H9 (cell line): ENCODE measurements at regions not wholly inside any gene's neighbourhood (a gene's known extent, or its start where the extent isn't known, plus 50 kb on each side); places are given as distances from the start of the nearest gene placed in this dataset.

Experiments
- DNase-seq: peaks from one replicate; pipeline ENCODE4 v3.0.0-alpha.2; 2017
- H2AFZ ChIP-seq: one replicate; pipeline ENCODE4 v1.6.1; 2013; ENCODE audit warnings: mild to moderate bottlenecking, low read length, control low read depth, moderate library complexity
- H2AK5ac ChIP-seq: 2 replicates; pipeline ENCODE4 v1.6.1; 2013; ENCODE audit warnings: low read length, control low read depth, mixed read lengths; ENCODE audit not compliant: insufficient read length
- H2BK120ac ChIP-seq: one replicate; pipeline ENCODE4 v1.6.1; 2013; ENCODE audit warnings: low read depth, mild to moderate bottlenecking, low read length, control low read depth, inconsistent platforms; ENCODE audit not compliant: poor library complexity, severe bottlenecking
- H2BK12ac ChIP-seq: 2 replicates; pipeline ENCODE4 v1.6.1; 2013; ENCODE audit warnings: low read length, control low read depth, mixed read lengths, low read depth; ENCODE audit not compliant: insufficient read length
- H2BK15ac ChIP-seq: 2 replicates; pipeline ENCODE4 v1.6.1; 2013; ENCODE audit warnings: low read depth, low read length, control low read depth
- H2BK20ac ChIP-seq: one replicate; pipeline ENCODE4 v1.6.1; 2013; ENCODE audit warnings: low read depth, mild to moderate bottlenecking, low read length, control low read depth, inconsistent platforms; ENCODE audit not compliant: poor library complexity, severe bottlenecking
- H2BK5ac ChIP-seq: 2 replicates; pipeline ENCODE4 v1.6.1; 2013; ENCODE audit warnings: low read length, control low read depth, mixed read lengths; ENCODE audit not compliant: insufficient read length
- H3K14ac ChIP-seq: 2 replicates; pipeline ENCODE4 v1.6.1; 2013; ENCODE audit warnings: low read length, control low read depth; ENCODE audit not compliant: insufficient read depth
- H3K18ac ChIP-seq: 2 replicates; pipeline ENCODE4 v1.6.1; 2013; ENCODE audit warnings: low read depth, mild to moderate bottlenecking, mixed read lengths, low read length, control low read depth; ENCODE audit not compliant: insufficient read length
- H3K23ac ChIP-seq: 2 replicates; pipeline ENCODE4 v1.6.1; 2013; ENCODE audit warnings: low read length, control low read depth, mixed read lengths, low read depth; ENCODE audit not compliant: insufficient read length
- H3K23me2 ChIP-seq: 2 replicates; pipeline ENCODE4 v1.6.1; 2013; ENCODE audit warnings: low read depth, mild to moderate bottlenecking, mixed read lengths, low read length, control low read depth; ENCODE audit not compliant: insufficient read length, poor library complexity, severe bottlenecking
- H3K27ac ChIP-seq: 2 replicates; pipeline ENCODE4 v1.5.1; 2013; ENCODE audit warnings: low read length, control low read depth, mixed read lengths, low read depth; ENCODE audit not compliant: insufficient read length
- H3K27me3 ChIP-seq: 2 replicates; pipeline ENCODE4 v1.6.1; 2013; ENCODE audit warnings: low read length, control low read depth, inconsistent platforms; ENCODE audit not compliant: insufficient read depth
- H3K4ac ChIP-seq: 2 replicates; pipeline ENCODE4 v1.6.1; 2013; ENCODE audit warnings: low read depth, mild to moderate bottlenecking, control low read depth, inconsistent platforms, low read length, moderate library complexity
- H3K4me1 ChIP-seq: 2 replicates; pipeline ENCODE4 v1.6.1; 2013; ENCODE audit warnings: low read length, control low read depth, inconsistent platforms; ENCODE audit not compliant: insufficient read depth
- H3K4me2 ChIP-seq: 2 replicates; pipeline ENCODE4 v1.6.1; 2013; ENCODE audit warnings: low read length, control low read depth, mixed read lengths; ENCODE audit not compliant: insufficient read length, insufficient read depth
- H3K56ac ChIP-seq: 2 replicates; pipeline ENCODE4 v1.6.1; 2013; ENCODE audit warnings: low read depth, mild to moderate bottlenecking, mixed read lengths, low read length, control low read depth; ENCODE audit not compliant: insufficient read length
- H3K79me1 ChIP-seq: 2 replicates; pipeline ENCODE4 v1.6.1; 2013; ENCODE audit warnings: low read depth, mild to moderate bottlenecking, moderate library complexity, low read length, control low read depth, inconsistent platforms; ENCODE audit not compliant: insufficient read depth, poor library complexity, severe bottlenecking
- H3K79me2 ChIP-seq: 2 replicates; pipeline ENCODE4 v1.6.1; 2013; ENCODE audit warnings: low read length, control low read depth, inconsistent platforms; ENCODE audit not compliant: insufficient read depth
- H3K9ac ChIP-seq: 2 replicates; pipeline ENCODE4 v1.6.1; 2013; ENCODE audit warnings: low read length, control low read depth, mixed read lengths; ENCODE audit not compliant: insufficient read length; ENCODE audit errors: extremely low read depth
- H3K9me3 ChIP-seq: one replicate; pipeline ENCODE4 v1.6.1; 2013; ENCODE audit warnings: low read depth, low read length, inconsistent platforms; ENCODE audit not compliant: control insufficient read depth
- H3T11ph ChIP-seq: one replicate; pipeline ENCODE4 v1.6.1; 2013; ENCODE audit warnings: mild to moderate bottlenecking, low read length, control low read depth, inconsistent platforms
- H4K20me1 ChIP-seq: one replicate; pipeline ENCODE4 v1.6.1; 2013; ENCODE audit not compliant: control insufficient read depth, insufficient read length, insufficient read depth
- H4K5ac ChIP-seq: 2 replicates; pipeline ENCODE4 v1.6.1; 2013; ENCODE audit warnings: low read depth, mild to moderate bottlenecking, mixed read lengths, low read length, control low read depth; ENCODE audit not compliant: insufficient read length
- H4K8ac ChIP-seq: replicated peaks from 2 replicates; pipeline ENCODE4 v1.6.1; 2013; ENCODE audit warnings: low read length, control low read depth, mixed read lengths, low read depth; ENCODE audit not compliant: insufficient read length
- H4K91ac ChIP-seq: 2 replicates; pipeline ENCODE4 v1.6.1; 2013; ENCODE audit warnings: low read depth, mild to moderate bottlenecking, moderate library complexity, mixed read lengths, low read length, control low read depth; ENCODE audit not compliant: insufficient read length
- H3K27ac Mint-ChIP-seq, 3 experiments: 2 replicates in 2 of 3; 3 replicates in 1 of 3; pipeline ENCODE4 v1.8.0; 2020 to 2021; ENCODE audit warnings: mixed read lengths in 3 of 3, mild to moderate bottlenecking in 1 of 3, moderate library complexity in 1 of 3
- H3K27me3 Mint-ChIP-seq: 2 replicates; pipeline ENCODE4 v1.8.0; 2021; ENCODE audit warnings: low read depth, mild to moderate bottlenecking, moderate library complexity, mixed read lengths
- H3K36me3 Mint-ChIP-seq, 3 experiments: 2 replicates in 2 of 3; 3 replicates in 1 of 3; pipeline ENCODE4 v1.8.0; 2020 to 2021; ENCODE audit warnings: low read depth in 3 of 3, mixed read lengths in 3 of 3; ENCODE audit not compliant: insufficient read depth in 1 of 3
- H3K4me1 Mint-ChIP-seq, 2 experiments: 2 replicates each; pipeline ENCODE4 v1.8.0; 2020; ENCODE audit warnings: mixed read lengths in 2 of 2
- H3K4me3 Mint-ChIP-seq, 2 experiments: 2 replicates in 1 of 2; 3 replicates in 1 of 2; pipeline ENCODE4 v1.8.0; 2020 to 2021; ENCODE audit warnings: mild to moderate bottlenecking in 2 of 2, mixed read lengths in 2 of 2, moderate library complexity in 1 of 2
- H3K9me3 Mint-ChIP-seq, 2 experiments: 2 replicates in 1 of 2; 3 replicates in 1 of 2; pipeline ENCODE4 v1.8.0; 2020; ENCODE audit warnings: mild to moderate bottlenecking in 2 of 2, mixed read lengths in 2 of 2, moderate library complexity in 1 of 2
- WGBS: extraction: QIAGEN DNeasy Blood & Tissue Kit; methylation state at CpG from one replicate; pipeline ENCODE4 v1.1.7; 2013; ENCODE audit warnings: missing lambda C conversion rate, low lambda C conversion rate, mixed read lengths; ENCODE audit not compliant: insufficient read length; ENCODE audit errors: extremely low coverage; 5-methylcytosine and 5-hydroxymethylcytosine counted together
- TF ChIP-seq, protein P1 (sequence below): fragments of 200-600 bp; sonication (generic); conservative IDR thresholded peaks from 3 replicates; pipeline ENCODE4 v1.8.0; 2021; ENCODE audit warnings: antibody characterized with exemption, mild to moderate bottlenecking

DNA sequence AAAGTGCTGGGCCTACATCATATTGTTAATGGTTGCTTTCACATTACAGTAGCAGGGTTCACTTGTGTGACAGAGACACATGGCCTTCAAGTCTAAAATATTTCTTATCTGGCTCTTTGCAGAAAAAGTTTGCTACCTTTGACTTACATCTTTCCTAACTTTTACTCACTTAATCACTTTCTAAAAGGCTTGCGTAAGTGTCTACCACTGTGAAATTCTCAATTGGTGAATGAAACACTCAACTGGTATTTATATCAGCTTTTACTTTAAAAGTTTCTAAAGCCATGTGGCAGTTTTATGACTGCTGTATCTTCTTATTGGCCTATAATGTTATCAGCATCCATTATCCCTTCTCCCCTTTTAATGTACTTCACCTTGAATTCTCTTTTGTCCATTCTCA is 554.5 kb downstream of the ZIC1 start:
- no peak for DNase-seq
- no peak overlapping the region for H2BK120ac ChIP-seq
- no peak overlapping the region for H2BK15ac ChIP-seq
- H2BK12ac ChIP-seq, result no peak overlapping the region
- no CpG with 5 or more reads among the region's 1 CpG for WGBS
- no peak overlapping the region for H4K91ac ChIP-seq
- no peaks in the 10 kb centered on the region for H3K23me2 ChIP-seq
- H3K27ac ChIP-seq, result no peak overlapping the region
- H2BK5ac ChIP-seq, result no peak overlapping the region
- H4K20me1 ChIP-seq, result no peaks in the 10 kb centered on the region
- no peak overlapping the region for H2BK20ac ChIP-seq
- no peak overlapping the region for H3K4ac ChIP-seq
- no peak overlapping the region for H3T11ph ChIP-seq
- H3K79me2 ChIP-seq, result no peaks in the 10 kb centered on the region
- TF ChIP-seq, protein P1, sequence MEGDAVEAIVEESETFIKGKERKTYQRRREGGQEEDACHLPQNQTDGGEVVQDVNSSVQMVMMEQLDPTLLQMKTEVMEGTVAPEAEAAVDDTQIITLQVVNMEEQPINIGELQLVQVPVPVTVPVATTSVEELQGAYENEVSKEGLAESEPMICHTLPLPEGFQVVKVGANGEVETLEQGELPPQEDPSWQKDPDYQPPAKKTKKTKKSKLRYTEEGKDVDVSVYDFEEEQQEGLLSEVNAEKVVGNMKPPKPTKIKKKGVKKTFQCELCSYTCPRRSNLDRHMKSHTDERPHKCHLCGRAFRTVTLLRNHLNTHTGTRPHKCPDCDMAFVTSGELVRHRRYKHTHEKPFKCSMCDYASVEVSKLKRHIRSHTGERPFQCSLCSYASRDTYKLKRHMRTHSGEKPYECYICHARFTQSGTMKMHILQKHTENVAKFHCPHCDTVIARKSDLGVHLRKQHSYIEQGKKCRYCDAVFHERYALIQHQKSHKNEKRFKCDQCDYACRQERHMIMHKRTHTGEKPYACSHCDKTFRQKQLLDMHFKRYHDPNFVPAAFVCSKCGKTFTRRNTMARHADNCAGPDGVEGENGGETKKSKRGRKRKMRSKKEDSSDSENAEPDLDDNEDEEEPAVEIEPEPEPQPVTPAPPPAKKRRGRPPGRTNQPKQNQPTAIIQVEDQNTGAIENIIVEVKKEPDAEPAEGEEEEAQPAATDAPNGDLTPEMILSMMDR, result no peak
- no peaks in the 10 kb centered on the region for H3K9me3 ChIP-seq
- no peak overlapping the region for H3K14ac ChIP-seq
- no peak overlapping the region for H4K8ac ChIP-seq
- no peaks in the 10 kb centered on the region for H3K27me3 Mint-ChIP-seq
- H3K9me3 Mint-ChIP-seq, result no peaks in the 10 kb centered on the region
- H3K4me2 ChIP-seq, result no peak overlapping the region
- no peak overlapping the region for H3K9ac ChIP-seq
- H3K4me1 ChIP-seq, result peaks cover 10% of the 10 kb centered on the region; the same call in 1 of the 2 replicates
- peaks cover 38 to 42% of the 10 kb centered on the region in 2 experiments for H3K4me1 Mint-ChIP-seq
- no peaks in the 10 kb centered on the region for H3K79me1 ChIP-seq
- H2AK5ac ChIP-seq, result no peak overlapping the region
- no peak overlapping the region for H4K5ac ChIP-seq
- H2AFZ ChIP-seq, result no peak overlapping the region
- H3K36me3 Mint-ChIP-seq, result no peaks in the 10 kb centered on the region
- no peaks in the 10 kb centered on the region for H3K27me3 ChIP-seq
- H3K23ac ChIP-seq, result no peak overlapping the region
- no peak overlapping the region for H3K4me3 Mint-ChIP-seq
- H3K27ac Mint-ChIP-seq, result no peak overlapping the region
- H3K18ac ChIP-seq, result no peak overlapping the region
- no peak overlapping the region for H3K56ac ChIP-seq
